ENCODE measurements at regions not wholly inside any gene's neighbourhood (a gene's known extent, or its start where the extent isn't known, plus 50 kb on each side); places are given as distances from the start of the nearest gene placed in this dataset.

GRCh38 chr1:222946436-222946835 is 131.6 kb downstream of the DISP1 start:
- WGBS: 96% methylated on average over 1 of the region's 1 CpG
- no peak for DNase-seq
- no peak for ATAC-seq
- no peak overlapping the region for H3K4me3 ChIP-seq (ENCODE audit: low read length)
- H3K4me1 ChIP-seq (ENCODE audit: control insufficient read depth, insufficient read depth, low read length): peaks cover 1% of the 10 kb centered on the region
- intact Hi-C loops (cut with DNase I): no loop called here
- H3K27ac ChIP-seq (ENCODE audit: low read length): no peak overlapping the region
- no peaks in the 10 kb centered on the region for H3K9me3 ChIP-seq (ENCODE audit: control insufficient read depth, low read length)
- no peaks in the 10 kb centered on the region for H3K27me3 ChIP-seq (ENCODE audit: control insufficient read depth, insufficient read depth)

DNA sequence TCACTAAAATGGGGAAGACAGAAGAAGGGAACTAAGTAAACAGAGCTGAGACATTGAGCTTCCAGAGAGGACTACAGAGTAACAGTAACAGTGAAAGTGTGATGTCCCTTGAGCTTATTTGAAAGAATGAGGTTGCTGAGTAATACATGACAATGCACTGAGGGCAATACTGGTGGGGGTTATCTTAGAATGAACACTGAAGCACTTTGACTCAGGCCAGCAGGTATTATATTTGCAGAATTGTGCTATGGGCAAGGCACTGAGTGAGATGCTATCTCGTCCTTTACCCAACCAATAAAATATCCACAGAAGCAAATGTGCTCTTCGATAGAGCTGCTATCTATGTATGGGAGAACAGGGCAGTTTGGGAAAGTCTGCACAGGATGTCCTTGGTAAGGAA is 133.2 kb downstream of the DISP1 start:
- intact Hi-C loops (cut with DNase I): no loop called here
- ATAC-seq (no peak), DNase-seq (no peak)
- H3K4me3 ChIP-seq (ENCODE audit: low read length): no peak overlapping the region
- H3K4me1 ChIP-seq (ENCODE audit: control insufficient read depth, insufficient read depth, low read length): peaks cover 1% of the 10 kb centered on the region
- 94% methylated on average over 2 of the region's 2 CpGs for WGBS
- H3K27ac ChIP-seq (ENCODE audit: low read length): no peak overlapping the region
- H3K27me3 ChIP-seq (ENCODE audit: control insufficient read depth, insufficient read depth): no peaks in the 10 kb centered on the region
- H3K9me3 ChIP-seq (ENCODE audit: control insufficient read depth, low read length): no peaks in the 10 kb centered on the region

GRCh38 chr1:222950892-222951291 is 136.1 kb downstream of the DISP1 start:
- H3K9me3 ChIP-seq (ENCODE audit: control insufficient read depth, low read length): no peaks in the 10 kb centered on the region
- WGBS: 90% methylated on average over 3 of the region's 3 CpGs
- no peak overlapping the region for H3K4me3 ChIP-seq (ENCODE audit: low read length)
- no peak overlapping the region for H3K27ac ChIP-seq (ENCODE audit: low read length)
- ATAC-seq: no peak
- intact Hi-C loops (cut with DNase I): no loop called here
- H3K4me1 ChIP-seq (ENCODE audit: control insufficient read depth, insufficient read depth, low read length): peaks cover under 1% of the 10 kb centered on the region
- DNase-seq: no peak
- no peaks in the 10 kb centered on the region for H3K27me3 ChIP-seq (ENCODE audit: control insufficient read depth, insufficient read depth)

- ATAC-seq: no peak
- Histone ChIP-seq H3K4me1 (ENCODE audit: control insufficient read depth, insufficient read depth, low read length) (peaks cover 3% of the 10 kb centered on the region), H3K4me3 (ENCODE audit: low read length) (no peak overlapping the region), H3K27me3 (ENCODE audit: control insufficient read depth, insufficient read depth) (no peaks in the 10 kb centered on the region), H3K9me3 (ENCODE audit: control insufficient read depth, low read length) (no peaks in the 10 kb centered on the region), H3K27ac (ENCODE audit: low read length) (no peak overlapping the region)
- DNase-seq: no peak
- 43% methylated on average over 1 of the region's 1 CpG for WGBS
- intact Hi-C loops (cut with DNase I): no loop called here
Observed at GRCh38 chr1:222953585-222953984, 138.7 kb downstream of the DISP1 start.

DNA sequence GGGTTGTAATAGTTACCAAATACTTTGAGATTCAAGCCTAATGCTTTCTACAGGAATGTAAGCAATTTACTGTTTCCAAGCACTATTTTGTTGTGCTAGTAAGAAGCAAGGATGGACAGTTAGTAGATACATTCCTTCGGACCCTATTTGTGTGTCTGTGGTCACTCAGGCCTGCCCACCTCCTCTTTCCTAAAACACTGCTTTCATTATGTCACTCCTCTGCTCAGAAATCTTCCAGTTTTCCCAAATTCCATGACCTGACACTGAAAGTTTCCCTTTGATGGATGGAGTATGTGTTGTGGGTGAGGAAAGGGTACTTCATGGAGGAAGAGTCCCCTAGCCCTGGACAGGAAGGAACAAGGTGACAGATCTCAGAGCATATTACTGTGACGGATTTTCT is 141.1 kb downstream of the DISP1 start:
- Histone ChIP-seq H3K27me3 (ENCODE audit: control insufficient read depth, insufficient read depth) (no peaks in the 10 kb centered on the region), H3K4me1 (ENCODE audit: control insufficient read depth, insufficient read depth, low read length) (peaks cover 3% of the 10 kb centered on the region), H3K27ac (ENCODE audit: low read length) (no peak overlapping the region), H3K4me3 (ENCODE audit: low read length) (no peak overlapping the region), H3K9me3 (ENCODE audit: control insufficient read depth, low read length) (no peaks in the 10 kb centered on the region)
- intact Hi-C loops (cut with DNase I): no loop called here
- no peak for DNase-seq
- WGBS: 80% methylated on average over 2 of the region's 2 CpGs
- no peak for ATAC-seq

DNA sequence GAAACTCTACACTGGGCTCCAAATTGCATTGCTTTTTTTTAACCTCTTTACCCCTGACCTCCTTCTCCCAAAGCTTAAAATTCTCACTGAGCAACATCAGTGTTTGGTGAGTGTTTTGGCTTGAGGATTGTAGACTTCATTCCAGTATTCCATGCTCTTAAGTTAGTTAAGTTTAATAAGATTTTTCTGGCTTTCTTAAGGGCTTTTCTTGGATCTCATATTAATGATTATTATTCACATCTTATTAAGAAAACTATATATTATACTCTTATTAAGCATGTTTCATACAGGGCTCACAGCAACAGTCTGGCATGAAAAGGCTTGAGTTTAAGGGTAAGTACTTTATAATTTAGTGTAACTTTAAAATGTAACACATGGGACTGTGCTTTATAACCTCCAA is 141.8 kb downstream of the DISP1 start:
- Histone ChIP-seq H3K27me3 (ENCODE audit: control insufficient read depth, insufficient read depth) (no peaks in the 10 kb centered on the region), H3K9me3 (ENCODE audit: control insufficient read depth, low read length) (no peaks in the 10 kb centered on the region), H3K27ac (ENCODE audit: low read length) (no peak overlapping the region), H3K4me3 (ENCODE audit: low read length) (no peak overlapping the region), H3K4me1 (ENCODE audit: control insufficient read depth, insufficient read depth, low read length) (peaks cover 3% of the 10 kb centered on the region)
- no peak for ATAC-seq
- no peak for DNase-seq
- intact Hi-C loops (cut with DNase I): no loop called here

DNA sequence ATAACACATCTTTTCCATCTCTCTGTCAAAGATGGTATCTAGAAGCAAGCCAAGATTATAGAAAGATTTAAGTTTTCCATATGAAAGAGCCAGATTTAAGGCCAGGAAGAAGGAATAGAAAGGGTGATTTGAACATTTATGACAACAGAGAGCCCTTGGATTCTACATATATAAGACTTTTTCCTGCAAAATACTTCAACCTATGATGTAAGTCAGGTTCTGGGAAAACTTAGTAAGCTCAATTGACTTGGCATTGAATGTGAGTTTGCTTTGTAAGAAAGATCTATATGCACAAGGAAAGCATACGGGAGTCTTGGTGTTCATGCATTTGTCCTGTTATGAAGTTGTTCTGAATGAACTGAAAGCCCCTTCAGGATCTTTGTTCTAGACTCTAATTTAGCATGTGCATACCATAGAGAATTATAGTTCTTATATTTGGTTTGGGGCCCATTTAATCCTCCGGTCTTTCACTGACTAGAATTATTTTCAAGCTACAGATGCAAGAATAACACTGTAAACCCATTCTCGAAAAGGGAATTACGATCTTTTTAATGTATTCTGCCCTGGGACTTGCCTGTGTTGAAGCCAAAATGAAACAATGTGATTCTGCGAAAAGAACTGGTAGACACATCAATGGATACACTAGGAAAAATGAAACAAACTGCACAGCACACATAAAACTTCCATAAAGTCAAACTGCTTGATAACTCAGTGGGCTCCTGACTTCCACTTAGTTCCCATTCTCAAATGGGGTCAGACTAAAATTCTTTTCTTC is 152.8 kb downstream of the DISP1 start:
- H3K27me3 ChIP-seq (ENCODE audit: control insufficient read depth, insufficient read depth): no peaks in the 10 kb centered on the region
- no peaks in the 10 kb centered on the region for H3K9me3 ChIP-seq (ENCODE audit: control insufficient read depth, low read length)
- intact Hi-C loops (cut with DNase I): no loop called here
- DNase-seq (no peak), ATAC-seq (no peak)
- H3K4me1 ChIP-seq (ENCODE audit: control insufficient read depth, insufficient read depth, low read length): no peaks in the 10 kb centered on the region
- 75% methylated on average over 5 of the region's 5 CpGs for WGBS
- no peak overlapping the region for H3K27ac ChIP-seq (ENCODE audit: low read length)
- no peak overlapping the region for H3K4me3 ChIP-seq (ENCODE audit: low read length)

- no peak for DNase-seq
- Histone ChIP-seq H3K4me3 (ENCODE audit: low read length) (no peak overlapping the region), H3K4me1 (ENCODE audit: control insufficient read depth, insufficient read depth, low read length) (no peaks in the 10 kb centered on the region), H3K27ac (ENCODE audit: low read length) (no peak overlapping the region), H3K27me3 (ENCODE audit: control insufficient read depth, insufficient read depth) (no peaks in the 10 kb centered on the region), H3K9me3 (ENCODE audit: control insufficient read depth, low read length) (no peaks in the 10 kb centered on the region)
- intact Hi-C loops (cut with DNase I): no loop called here
- ATAC-seq: no peak
- 63% methylated on average over 8 of the region's 8 CpGs for WGBS
Observed at GRCh38 chr1:222970040-222970439, 155.2 kb downstream of the DISP1 start.

DNA sequence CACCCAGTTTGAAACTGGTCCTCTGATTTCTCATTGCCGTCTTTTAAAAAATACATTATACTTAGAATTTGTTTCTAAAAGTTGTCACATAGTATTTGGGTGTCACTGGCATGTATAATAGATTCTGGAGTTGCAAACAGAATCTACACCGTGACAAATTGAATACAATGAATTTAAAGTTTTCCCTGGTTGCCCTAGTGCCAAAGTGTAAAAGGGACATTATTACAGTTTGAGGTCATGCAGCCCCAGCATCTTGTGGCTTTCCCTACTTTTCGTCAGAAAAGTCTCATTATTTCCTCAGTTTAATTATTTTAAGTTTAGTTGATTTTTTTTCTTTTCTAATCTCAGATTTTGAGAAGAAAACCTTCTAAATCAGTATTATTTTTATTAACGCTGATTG is 155.9 kb downstream of the DISP1 start:
- ATAC-seq: no peak
- Histone ChIP-seq H3K9me3 (ENCODE audit: control insufficient read depth, low read length) (no peaks in the 10 kb centered on the region), H3K27ac (ENCODE audit: low read length) (no peak overlapping the region), H3K4me1 (ENCODE audit: control insufficient read depth, insufficient read depth, low read length) (no peaks in the 10 kb centered on the region), H3K4me3 (ENCODE audit: low read length) (no peak overlapping the region), H3K27me3 (ENCODE audit: control insufficient read depth, insufficient read depth) (no peaks in the 10 kb centered on the region)
- no peak for DNase-seq
- intact Hi-C loops (cut with DNase I): no loop called here
- 82% methylated on average over 4 of the region's 4 CpGs for WGBS

DNA sequence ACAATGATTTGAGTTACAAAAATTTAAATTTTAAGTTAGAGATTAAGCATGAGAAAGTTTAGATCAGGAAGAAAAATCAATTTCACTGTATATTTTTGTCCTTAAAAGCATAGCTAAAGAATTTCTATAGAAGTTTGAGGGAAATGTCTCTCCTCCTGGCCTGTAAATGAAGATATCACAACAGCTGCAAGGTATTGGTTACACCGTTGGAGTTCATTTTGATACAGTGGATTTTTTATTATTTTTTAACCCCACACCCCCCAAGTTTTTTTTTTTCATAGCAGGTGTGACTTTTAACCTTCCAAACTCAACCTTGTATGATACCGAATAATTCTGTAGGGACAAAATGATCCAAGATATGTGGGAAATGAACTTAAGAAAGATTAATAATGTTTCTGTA is 156.3 kb downstream of the DISP1 start:
- Histone ChIP-seq H3K4me3 (ENCODE audit: low read length) (no peak overlapping the region), H3K9me3 (ENCODE audit: control insufficient read depth, low read length) (no peaks in the 10 kb centered on the region), H3K27ac (ENCODE audit: low read length) (no peak overlapping the region), H3K27me3 (ENCODE audit: control insufficient read depth, insufficient read depth) (no peaks in the 10 kb centered on the region), H3K4me1 (ENCODE audit: control insufficient read depth, insufficient read depth, low read length) (no peaks in the 10 kb centered on the region)
- no peak for ATAC-seq
- intact Hi-C loops (cut with DNase I): no loop called here
- no peak for DNase-seq
- WGBS: 82% methylated on average over 2 of the region's 2 CpGs

DNA sequence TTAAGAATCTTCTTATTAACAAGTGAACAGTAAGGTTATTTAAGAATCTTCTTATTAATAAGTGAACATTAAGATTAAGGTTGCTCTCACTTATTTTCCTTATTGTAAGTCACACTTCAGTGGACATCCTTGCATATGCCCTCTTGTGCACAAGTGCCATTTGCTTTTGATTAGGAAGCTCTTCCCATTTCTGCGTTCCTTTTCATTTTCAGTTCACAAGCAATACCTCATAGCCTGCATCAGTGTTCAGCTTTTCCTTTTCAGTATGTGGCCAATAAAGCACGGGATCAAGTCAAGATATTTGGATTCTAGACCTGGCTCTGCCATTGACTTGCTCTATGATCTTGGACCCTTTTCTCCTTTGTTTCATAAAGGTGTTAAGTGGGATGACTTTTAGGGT is 158.7 kb downstream of the DISP1 start:
- intact Hi-C loops (cut with DNase I): no loop called here
- Histone ChIP-seq H3K27ac (ENCODE audit: low read length) (no peak overlapping the region), H3K9me3 (ENCODE audit: control insufficient read depth, low read length) (no peaks in the 10 kb centered on the region), H3K27me3 (ENCODE audit: control insufficient read depth, insufficient read depth) (no peaks in the 10 kb centered on the region), H3K4me1 (ENCODE audit: control insufficient read depth, insufficient read depth, low read length) (no peaks in the 10 kb centered on the region), H3K4me3 (ENCODE audit: low read length) (no peak overlapping the region)
- WGBS: 96% methylated on average over 2 of the region's 2 CpGs
- ATAC-seq (no peak), DNase-seq (no peak)

- Histone ChIP-seq H3K4me3 (ENCODE audit: low read length) (no peak overlapping the region), H3K9me3 (ENCODE audit: control insufficient read depth, low read length) (no peaks in the 10 kb centered on the region), H3K27ac (ENCODE audit: low read length) (no peak overlapping the region), H3K27me3 (ENCODE audit: control insufficient read depth, insufficient read depth) (no peaks in the 10 kb centered on the region), H3K4me1 (ENCODE audit: control insufficient read depth, insufficient read depth, low read length) (no peaks in the 10 kb centered on the region)
- intact Hi-C loops (cut with DNase I): no loop called here
- DNase-seq: no peak
- WGBS: 89% methylated on average over 3 of the region's 3 CpGs
- no peak for ATAC-seq
Observed at GRCh38 chr1:222974496-222974895, 159.7 kb downstream of the DISP1 start.

Data from right cardiac atrium (tissue), 5 donors.